B cell (primary cell): ENCODE measurements at regions not wholly inside any gene's neighbourhood (a gene's known extent, or its start where the extent isn't known, plus 50 kb on each side); places are given as distances from the start of the nearest gene placed in this dataset.

Experiments
- ATAC-seq: fragments of 200-7000 bp; cut with Tn5 transposase; one replicate; pipeline ENCODE4 v1.10.0; 2021; ENCODE audit warnings: low read depth, mild to moderate bottlenecking, moderate number of reproducible peaks, moderate library complexity
- CTCF ChIA-PET: fragments of 350-600 bp; sonication (Branson Sonifier 250); formaldehyde crosslinking; loops from one replicate; lab custom pipeline; 2021; ENCODE audit warnings: antibody characterized with exemption, inconsistent platforms; lab: Charles Lee
- POLR2A ChIA-PET: fragments of 350-600 bp; sonication (Branson Sonifier 250); formaldehyde crosslinking; loops from one replicate; lab custom pipeline; 2021; ENCODE audit warnings: antibody characterized with exemption; lab: Charles Lee
- DNase-seq: peaks from one replicate; pipeline ENCODE4 v3.0.0; 2013
- H2AFZ ChIP-seq: 2 replicates; pipeline ENCODE4 v1.6.1; 2012; ENCODE audit warnings: mild to moderate bottlenecking, low read depth, low read length; ENCODE audit not compliant: insufficient read depth, poor library complexity, severe bottlenecking
- H3K27ac ChIP-seq, 2 donors: 1 replicate in 1 of 2; 2 replicates in 1 of 2; pipeline ENCODE4 v1.5.1; 2012 to 2013; ENCODE audit warnings: low read length in 2 of 2, mild to moderate bottlenecking in 2 of 2, moderate library complexity in 1 of 2
- H3K27me3 ChIP-seq, 4 experiments: fragments of 200-600 bp in 1 of 4; sonication (generic) in 1 of 4; replicated peaks in 1 of 4; 1 replicate in 2 of 4; 2 replicates in 2 of 4; pipeline versions ENCODE4 v1.6.1 to v1.7.0; 2013 to 2016; ENCODE audit warnings: low read length in 3 of 4, mild to moderate bottlenecking in 2 of 4, mixed read lengths in 1 of 4, moderate library complexity in 1 of 4; ENCODE audit not compliant: insufficient read depth in 4 of 4, control insufficient read depth in 3 of 4; ENCODE audit errors: control extremely low read depth in 1 of 4
- H3K36me3 ChIP-seq, 2 experiments: replicated peaks in 1 of 2; 1 replicate in 1 of 2; 2 replicates in 1 of 2; pipeline versions ENCODE4 v1.6.1 to v1.7.1; 2013; ENCODE audit warnings: low read length in 1 of 2; ENCODE audit not compliant: insufficient read depth in 2 of 2, control insufficient read depth in 1 of 2; ENCODE audit errors: control extremely low read depth in 1 of 2, extremely low read depth in 1 of 2
- H3K4me1 ChIP-seq, 2 donors: fragments of 200-600 bp in 1 of 2; sonication (generic) in 1 of 2; 1 replicate in 1 of 2; 2 replicates in 1 of 2; pipeline versions ENCODE4 v1.5.1 to v1.6.1; 2013 to 2017; ENCODE audit warnings: low read length in 2 of 2; ENCODE audit not compliant: control insufficient read depth in 2 of 2, insufficient read depth in 2 of 2
- H3K4me2 ChIP-seq: replicated peaks from 2 replicates; pipeline ENCODE3; 2012; ENCODE audit warnings: mild to moderate bottlenecking, low read depth, low read length; ENCODE audit not compliant: poor library complexity, severe bottlenecking
- H3K4me3 ChIP-seq, 5 experiments: fragments of 200-600 bp in 1 of 5; sonication (generic) in 1 of 5; 1 replicate in 3 of 5; 2 replicates in 2 of 5; pipeline versions ENCODE4 v1.5.1 to v1.7.0; 2011 to 2016; ENCODE audit warnings: low read length in 4 of 5, mild to moderate bottlenecking in 4 of 5, low read depth in 2 of 5, control low read depth in 1 of 5, moderate library complexity in 1 of 5; ENCODE audit not compliant: insufficient read depth in 1 of 5; ENCODE audit errors: control extremely low read depth in 1 of 5, extremely low read depth in 1 of 5
- H3K79me2 ChIP-seq: fragments of 200-600 bp; sonication (generic); one replicate; pipeline ENCODE4 v1.6.0; 2016; ENCODE audit warnings: low read length; ENCODE audit not compliant: control insufficient read depth, insufficient read depth
- H3K9ac ChIP-seq: fragments of 200-600 bp; sonication (generic); 2 replicates; pipeline ENCODE4 v1.6.1; 2017; ENCODE audit warnings: mild to moderate bottlenecking, low read length, moderate library complexity
- H3K9me3 ChIP-seq, 3 donors: one replicate each; pipeline versions ENCODE4 v1.6.1 to v1.7.1; 2013; ENCODE audit warnings: low read length in 2 of 3; ENCODE audit not compliant: control insufficient read depth in 2 of 3, insufficient read depth in 1 of 3; ENCODE audit errors: control extremely low read depth in 1 of 3
- H4K20me1 ChIP-seq: 2 replicates; pipeline ENCODE4 v1.6.0; 2012; ENCODE audit warnings: mild to moderate bottlenecking, low read length; ENCODE audit not compliant: insufficient read depth, control insufficient read depth, poor library complexity, severe bottlenecking
- H3K27ac Mint-ChIP-seq: one replicate; pipeline ENCODE4 v1.8.0; 2021; ENCODE audit warnings: mixed read lengths
- H3K27me3 Mint-ChIP-seq: one replicate; pipeline ENCODE4 v1.8.0; 2021; ENCODE audit warnings: mixed read lengths
- H3K4me1 Mint-ChIP-seq: one replicate; pipeline ENCODE4 v1.8.0; 2021; ENCODE audit warnings: mixed read lengths
- H3K4me3 Mint-ChIP-seq: one replicate; pipeline ENCODE4 v1.8.0; 2021; ENCODE audit warnings: mixed read lengths
- H3K9me3 Mint-ChIP-seq: one replicate; pipeline ENCODE4 v1.8.0; 2022; ENCODE audit warnings: mixed read lengths; ENCODE audit not compliant: insufficient read depth
- EZH2 ChIP-seq: IDR thresholded peaks from 2 replicates; pipeline ENCODE4 v1.6.1; 2012; ENCODE audit warnings: borderline replicate concordance, low read depth, mild to moderate bottlenecking, moderate library complexity, low read length; ENCODE audit not compliant: insufficient read depth, poor library complexity, severe bottlenecking
- WGBS: methylation state at CpG from one replicate; pipeline ENCODE4 v1.1.5; 2013; ENCODE audit warnings: missing lambda C conversion rate; ENCODE audit not compliant: insufficient coverage; 5-methylcytosine and 5-hydroxymethylcytosine counted together
- intact Hi-C: fragments of 100-400 bp; cut with micrococcal nuclease; formaldehyde crosslinking; loops from one replicate; pipeline ENCODE4 v1.10.0; 2022
- TF ChIP-seq, protein P1 (sequence below): fragments of 200-600 bp; IDR thresholded peaks from one replicate; pipeline ENCODE4 v1.8.0; 2022; ENCODE audit warnings: antibody characterized with exemption, mild to moderate bottlenecking

DNA sequence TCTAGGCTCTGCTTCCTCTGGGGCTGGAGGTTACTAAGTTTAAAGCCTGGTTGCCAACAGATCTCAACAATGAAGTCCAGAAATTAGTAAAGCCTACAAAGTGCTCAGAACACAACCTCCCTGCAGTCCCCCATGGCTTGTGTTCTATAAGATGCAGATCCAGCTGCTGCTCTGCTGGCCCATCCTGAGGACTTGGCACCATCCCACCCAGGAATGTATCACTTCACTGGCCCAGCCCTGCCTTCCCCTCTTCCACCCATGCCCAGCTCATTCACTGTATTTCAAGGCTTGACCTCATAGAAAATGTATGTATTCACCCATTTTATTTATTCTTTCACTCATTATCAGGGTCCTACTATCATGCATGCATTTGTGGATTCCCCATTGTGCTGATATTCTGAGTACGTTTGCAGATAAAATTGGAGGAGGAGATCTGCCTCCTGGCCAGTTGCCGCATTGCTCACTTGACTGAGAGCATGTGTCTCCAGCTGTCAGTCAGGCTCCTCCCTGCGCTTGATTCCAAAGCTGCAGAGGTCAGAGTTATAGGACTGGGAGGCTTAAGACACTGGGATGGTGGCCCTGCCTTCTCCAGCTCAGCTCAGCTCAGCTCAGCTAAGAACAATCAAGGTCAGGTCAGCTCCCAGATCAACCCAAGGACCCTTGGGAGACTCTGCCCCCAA, 104.8 kb downstream of the MAFB start:
- WGBS = 86% methylated on average over 3 of the region's 3 CpGs
- Mint-ChIP-seq H3K27ac (no peak overlapping the region), H3K4me3 (no peak overlapping the region), H3K27me3 (peaks cover 22% of the 10 kb centered on the region), H3K4me1 (no peaks in the 10 kb centered on the region), H3K9me3 (peaks cover 3% of the 10 kb centered on the region)
- Histone ChIP-seq H3K9me3 (peaks cover 0 to 3% (median 0%) of the 10 kb centered on the region in 3 donors), H3K9ac (no peak overlapping the region), H2AFZ (no peak overlapping the region), H3K4me3 (no peak overlapping the region), H3K27me3 (no peaks in the 10 kb centered on the region), H3K79me2 (no peaks in the 10 kb centered on the region), H3K4me2 (no peak overlapping the region), H3K36me3 (no peaks in the 10 kb centered on the region), H4K20me1 (no peaks in the 10 kb centered on the region), H3K27ac (no peak overlapping the region), H3K4me1 (no peaks in the 10 kb centered on the region)
- no peak for DNase-seq
- CTCF ChIA-PET = no interaction called here
- TF ChIP-seq EZH2 = no peak
- TF ChIP-seq, protein P1, sequence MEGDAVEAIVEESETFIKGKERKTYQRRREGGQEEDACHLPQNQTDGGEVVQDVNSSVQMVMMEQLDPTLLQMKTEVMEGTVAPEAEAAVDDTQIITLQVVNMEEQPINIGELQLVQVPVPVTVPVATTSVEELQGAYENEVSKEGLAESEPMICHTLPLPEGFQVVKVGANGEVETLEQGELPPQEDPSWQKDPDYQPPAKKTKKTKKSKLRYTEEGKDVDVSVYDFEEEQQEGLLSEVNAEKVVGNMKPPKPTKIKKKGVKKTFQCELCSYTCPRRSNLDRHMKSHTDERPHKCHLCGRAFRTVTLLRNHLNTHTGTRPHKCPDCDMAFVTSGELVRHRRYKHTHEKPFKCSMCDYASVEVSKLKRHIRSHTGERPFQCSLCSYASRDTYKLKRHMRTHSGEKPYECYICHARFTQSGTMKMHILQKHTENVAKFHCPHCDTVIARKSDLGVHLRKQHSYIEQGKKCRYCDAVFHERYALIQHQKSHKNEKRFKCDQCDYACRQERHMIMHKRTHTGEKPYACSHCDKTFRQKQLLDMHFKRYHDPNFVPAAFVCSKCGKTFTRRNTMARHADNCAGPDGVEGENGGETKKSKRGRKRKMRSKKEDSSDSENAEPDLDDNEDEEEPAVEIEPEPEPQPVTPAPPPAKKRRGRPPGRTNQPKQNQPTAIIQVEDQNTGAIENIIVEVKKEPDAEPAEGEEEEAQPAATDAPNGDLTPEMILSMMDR = no peak
- POLR2A ChIA-PET = no interaction called here
- no peak for ATAC-seq
- intact Hi-C loops = no loop called here

DNA sequence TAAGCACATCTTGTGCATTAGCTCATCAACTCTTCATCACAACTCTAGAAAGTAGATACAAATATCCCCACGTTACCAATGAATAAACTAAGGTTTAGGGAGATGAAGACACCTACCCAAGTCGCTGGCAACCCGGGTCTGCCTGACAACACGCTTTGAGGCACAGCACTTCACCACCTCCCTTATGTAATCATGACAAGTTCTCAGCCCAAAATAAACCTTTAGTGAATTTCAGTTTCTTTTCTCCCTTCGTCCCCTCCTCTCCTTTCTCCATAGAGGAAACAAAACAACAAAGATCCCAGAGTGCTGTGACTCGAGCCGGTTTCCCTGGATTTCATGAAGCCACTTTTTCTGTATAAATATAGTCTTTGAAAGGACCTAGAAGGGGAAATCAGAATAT, 105.4 kb downstream of the MAFB start:
- no peaks in the 10 kb centered on the region for H3K36me3 ChIP-seq
- CTCF ChIA-PET = no interaction called here
- H3K9me3 ChIP-seq = peaks cover 0 to 3% (median 0%) of the 10 kb centered on the region in 3 donors
- no peak overlapping the region for H3K27ac ChIP-seq
- POLR2A ChIA-PET = no interaction called here
- no peaks in the 10 kb centered on the region for H3K79me2 ChIP-seq
- no peaks in the 10 kb centered on the region for H3K4me1 ChIP-seq
- TF ChIP-seq EZH2 = no peak
- TF ChIP-seq, protein P1 = no peak
- H3K4me3 ChIP-seq = no peak overlapping the region
- H4K20me1 ChIP-seq = no peaks in the 10 kb centered on the region
- no peak overlapping the region for H3K4me2 ChIP-seq
- intact Hi-C loops = no loop called here
- no peak overlapping the region for H2AFZ ChIP-seq
- 93% methylated on average over 3 of the region's 7 CpGs for whole genome bisulfite sequencing
- DNase-seq = no peak
- no peak overlapping the region for H3K9ac ChIP-seq
- peaks cover 3% of the 10 kb centered on the region for H3K9me3 Mint-ChIP-seq
- H3K4me1 Mint-ChIP-seq = no peaks in the 10 kb centered on the region
- no peak overlapping the region for H3K27ac Mint-ChIP-seq
- no peaks in the 10 kb centered on the region for H3K27me3 ChIP-seq
- peaks cover 16% of the 10 kb centered on the region for H3K27me3 Mint-ChIP-seq
- ATAC-seq = no peak
- H3K4me3 Mint-ChIP-seq = no peak overlapping the region
